DOHH2 (cell line): ENCODE measurements at regions not wholly inside any gene's neighbourhood (a gene's known extent, or its start where the extent isn't known, plus 50 kb on each side); places are given as distances from the start of the nearest gene placed in this dataset.

Source experiments
- H3F3A ChIP-seq: fragments of 200-600 bp; sonication (generic), shearing (Covaris generic); 2 replicates; pipeline ENCODE4 v1.6.0; 2016; ENCODE audit warnings: antibody characterized with exemption, mild to moderate bottlenecking; ENCODE audit not compliant: control insufficient read depth, insufficient read depth
- H3K27ac ChIP-seq: fragments of 200-600 bp; sonication (generic); 2 replicates; pipeline ENCODE4 v1.5.1; 2014; ENCODE audit warnings: low read depth, mild to moderate bottlenecking, low read length, moderate library complexity
- H3K27me3 ChIP-seq: fragments of 200-600 bp; sonication (generic); 2 replicates; pipeline ENCODE4 v1.6.1; 2014; ENCODE audit warnings: mild to moderate bottlenecking, low read length, mixed read lengths; ENCODE audit not compliant: control insufficient read depth
- H3K36me3 ChIP-seq: fragments of 200-600 bp; sonication (generic); 2 replicates; pipeline ENCODE4 v1.6.1; 2014; ENCODE audit warnings: mild to moderate bottlenecking, low read length, moderate library complexity, mixed read lengths; ENCODE audit not compliant: control insufficient read depth
- H3K4me1 ChIP-seq: fragments of 200-600 bp; sonication (generic); 2 replicates; pipeline ENCODE4 v1.6.1; 2014; ENCODE audit warnings: mild to moderate bottlenecking, low read length, mixed read lengths; ENCODE audit not compliant: control insufficient read depth
- H3K4me2 ChIP-seq: fragments of 200-600 bp; sonication (generic); 2 replicates; pipeline ENCODE4 v1.6.0; 2014; ENCODE audit warnings: mild to moderate bottlenecking, low read length, moderate library complexity
- H3K4me3 ChIP-seq: fragments of 200-600 bp; sonication (generic); 2 replicates; pipeline ENCODE4 v1.5.1; 2014; ENCODE audit warnings: mild to moderate bottlenecking, low read length, mixed read lengths
- H3K79me2 ChIP-seq: fragments of 200-600 bp; sonication (generic); 2 replicates; pipeline ENCODE4 v1.6.1; 2014; ENCODE audit warnings: mild to moderate bottlenecking, low read length, mixed read lengths; ENCODE audit not compliant: control insufficient read depth
- H3K9me2 ChIP-seq: fragments of 200-600 bp; sonication (generic); replicated peaks from 2 replicates; pipeline ENCODE4 v1.6.1; 2014; ENCODE audit warnings: mild to moderate bottlenecking, low read length, mixed read lengths; ENCODE audit not compliant: control insufficient read depth
- H3K9me3 ChIP-seq: fragments of 200-600 bp; sonication (generic); 2 replicates; pipeline ENCODE4 v1.6.1; 2014; ENCODE audit warnings: antibody characterized with exemption, low read length, mixed read lengths; ENCODE audit not compliant: control insufficient read depth, insufficient read depth
- H4K20me1 ChIP-seq: fragments of 200-600 bp; sonication (generic); 2 replicates; pipeline ENCODE4 v1.6.0; 2014; ENCODE audit warnings: low read depth, mild to moderate bottlenecking, antibody characterized with exemption, low read length, moderate library complexity; ENCODE audit not compliant: control insufficient read depth, insufficient read depth
- CTCF ChIP-seq: fragments of 200-600 bp; sonication (generic); IDR thresholded peaks from one replicate; pipeline ENCODE4 v1.5.1; 2014; ENCODE audit warnings: antibody characterized with exemption, mild to moderate bottlenecking, low read depth, low read length; ENCODE audit not compliant: poor library complexity, severe bottlenecking
- EZH2phosphoT487 ChIP-seq: fragments of 200-600 bp; sonication (generic); IDR thresholded peaks from 2 replicates; pipeline ENCODE4 v1.6.1; 2017; ENCODE audit warnings: borderline replicate concordance, mild to moderate bottlenecking, antibody characterized with exemption, low read length, moderate library complexity, mixed read lengths

- Histone ChIP-seq H3K9me2 (no peaks in the 10 kb centered on the region), H3F3A (no peaks in the 10 kb centered on the region), H3K27ac (no peak overlapping the region), H4K20me1 (no peaks in the 10 kb centered on the region), H3K79me2 (no peaks in the 10 kb centered on the region), H3K36me3 (no peaks in the 10 kb centered on the region), H3K4me1 (no peaks in the 10 kb centered on the region), H3K4me3 (no peak overlapping the region), H3K4me2 (no peak overlapping the region), H3K27me3 (no peaks in the 10 kb centered on the region), H3K9me3 (no peaks in the 10 kb centered on the region)
- TF ChIP-seq CTCF (no peak), EZH2phosphoT487 (no peak)
Observed at GRCh38 chr3:117666325-117666724, 956.7 kb downstream of the TUSC7 start.

GRCh38 chr3:117666812-117667211, 957.2 kb downstream of the TUSC7 start:
- no peak overlapping the region for H3K4me3 ChIP-seq
- TF ChIP-seq CTCF, result no peak
- no peak for TF ChIP-seq EZH2phosphoT487

GRCh38 chr3:117669774-117670173, 960.2 kb downstream of the TUSC7 start:
- Histone ChIP-seq H3K4me3 (no peak overlapping the region), H3K36me3 (no peaks in the 10 kb centered on the region), H3K4me2 (no peak overlapping the region), H3F3A (no peaks in the 10 kb centered on the region), H3K27ac (no peak overlapping the region), H4K20me1 (no peaks in the 10 kb centered on the region), H3K9me2 (no peaks in the 10 kb centered on the region), H3K79me2 (no peaks in the 10 kb centered on the region), H3K27me3 (no peaks in the 10 kb centered on the region), H3K4me1 (no peaks in the 10 kb centered on the region), H3K9me3 (no peaks in the 10 kb centered on the region)
- TF ChIP-seq EZH2phosphoT487 (no peak), CTCF (no peak)

More at GRCh38 chr3:117666812-117667211, 957.2 kb downstream of the TUSC7 start:
- H3K27ac ChIP-seq, result no peak overlapping the region
- no peaks in the 10 kb centered on the region for H3K9me3 ChIP-seq
- no peaks in the 10 kb centered on the region for H3K27me3 ChIP-seq
- no peaks in the 10 kb centered on the region for H3K36me3 ChIP-seq
- no peaks in the 10 kb centered on the region for H3K4me1 ChIP-seq
- no peak overlapping the region for H3K4me2 ChIP-seq
- no peaks in the 10 kb centered on the region for H4K20me1 ChIP-seq
- no peaks in the 10 kb centered on the region for H3K9me2 ChIP-seq
- no peaks in the 10 kb centered on the region for H3K79me2 ChIP-seq
- H3F3A ChIP-seq, result no peaks in the 10 kb centered on the region

GRCh38 chr3:117671722-117672318, 962.2 kb downstream of the TUSC7 start:
- no peak overlapping the region for H3K27ac ChIP-seq
- no peaks in the 10 kb centered on the region for H3K36me3 ChIP-seq
- H3K27me3 ChIP-seq, result no peaks in the 10 kb centered on the region
- no peak overlapping the region for H3K4me2 ChIP-seq
- no peaks in the 10 kb centered on the region for H3F3A ChIP-seq
- H3K79me2 ChIP-seq, result no peaks in the 10 kb centered on the region
- no peaks in the 10 kb centered on the region for H3K9me3 ChIP-seq
- no peaks in the 10 kb centered on the region for H4K20me1 ChIP-seq
- no peaks in the 10 kb centered on the region for H3K4me1 ChIP-seq
- no peak for TF ChIP-seq CTCF
- no peak for TF ChIP-seq EZH2phosphoT487
- no peak overlapping the region for H3K4me3 ChIP-seq
- no peaks in the 10 kb centered on the region for H3K9me2 ChIP-seq
